HL-60 (cell line): ENCODE measurements at regions not wholly inside any gene's neighbourhood (a gene's known extent, or its start where the extent isn't known, plus 50 kb on each side); places are given as distances from the start of the nearest gene placed in this dataset.

Source experiments
- CTCF ChIP-seq: IDR thresholded peaks from one replicate; pipeline ENCODE4 v1.5.1; 2011; ENCODE audit warnings: low read length, control low read depth, inconsistent platforms; ENCODE audit not compliant: insufficient read depth
- POLR2AphosphoS5 ChIP-seq: IDR thresholded peaks from 2 replicates; pipeline ENCODE4 v1.6.1; 2012; ENCODE audit warnings: low read depth
- TF ChIP-seq, protein P1 (sequence below): IDR thresholded peaks from 2 replicates; pipeline ENCODE4 v1.6.1; 2012; ENCODE audit warnings: low read depth; ENCODE audit not compliant: insufficient replicate concordance

DNA sequence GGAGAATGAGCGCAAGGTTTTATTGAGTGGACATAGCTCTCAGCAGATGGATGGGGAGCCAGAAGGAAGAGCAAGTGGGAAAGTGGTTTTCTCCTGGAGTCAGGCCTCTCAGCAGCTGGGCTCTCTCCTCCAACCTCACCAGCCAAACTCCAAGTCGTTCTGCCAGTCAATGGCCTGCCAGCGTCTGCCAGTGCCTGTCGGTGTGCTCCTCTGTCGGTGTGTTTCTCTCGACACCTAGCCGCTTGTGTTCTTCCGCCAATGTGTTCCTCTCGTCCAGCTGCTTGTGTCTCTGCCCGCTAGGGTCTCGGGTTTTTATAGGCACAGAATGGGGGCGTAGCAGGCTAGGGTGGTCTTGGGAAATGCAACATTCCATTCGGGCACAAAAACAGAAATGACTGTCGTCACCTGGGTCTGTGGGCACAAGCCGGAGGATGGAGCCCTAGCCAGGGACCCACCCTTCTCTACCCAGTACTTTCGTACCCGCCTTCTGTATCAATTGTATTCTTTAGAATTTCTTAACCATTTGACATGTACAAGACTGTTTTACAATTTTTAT, 1365.4 kb downstream of the FSCB start:
- no peak for TF ChIP-seq CTCF
- TF ChIP-seq, protein P1, sequence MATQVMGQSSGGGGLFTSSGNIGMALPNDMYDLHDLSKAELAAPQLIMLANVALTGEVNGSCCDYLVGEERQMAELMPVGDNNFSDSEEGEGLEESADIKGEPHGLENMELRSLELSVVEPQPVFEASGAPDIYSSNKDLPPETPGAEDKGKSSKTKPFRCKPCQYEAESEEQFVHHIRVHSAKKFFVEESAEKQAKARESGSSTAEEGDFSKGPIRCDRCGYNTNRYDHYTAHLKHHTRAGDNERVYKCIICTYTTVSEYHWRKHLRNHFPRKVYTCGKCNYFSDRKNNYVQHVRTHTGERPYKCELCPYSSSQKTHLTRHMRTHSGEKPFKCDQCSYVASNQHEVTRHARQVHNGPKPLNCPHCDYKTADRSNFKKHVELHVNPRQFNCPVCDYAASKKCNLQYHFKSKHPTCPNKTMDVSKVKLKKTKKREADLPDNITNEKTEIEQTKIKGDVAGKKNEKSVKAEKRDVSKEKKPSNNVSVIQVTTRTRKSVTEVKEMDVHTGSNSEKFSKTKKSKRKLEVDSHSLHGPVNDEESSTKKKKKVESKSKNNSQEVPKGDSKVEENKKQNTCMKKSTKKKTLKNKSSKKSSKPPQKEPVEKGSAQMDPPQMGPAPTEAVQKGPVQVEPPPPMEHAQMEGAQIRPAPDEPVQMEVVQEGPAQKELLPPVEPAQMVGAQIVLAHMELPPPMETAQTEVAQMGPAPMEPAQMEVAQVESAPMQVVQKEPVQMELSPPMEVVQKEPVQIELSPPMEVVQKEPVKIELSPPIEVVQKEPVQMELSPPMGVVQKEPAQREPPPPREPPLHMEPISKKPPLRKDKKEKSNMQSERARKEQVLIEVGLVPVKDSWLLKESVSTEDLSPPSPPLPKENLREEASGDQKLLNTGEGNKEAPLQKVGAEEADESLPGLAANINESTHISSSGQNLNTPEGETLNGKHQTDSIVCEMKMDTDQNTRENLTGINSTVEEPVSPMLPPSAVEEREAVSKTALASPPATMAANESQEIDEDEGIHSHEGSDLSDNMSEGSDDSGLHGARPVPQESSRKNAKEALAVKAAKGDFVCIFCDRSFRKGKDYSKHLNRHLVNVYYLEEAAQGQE: no peak
- TF ChIP-seq POLR2AphosphoS5: no peak
